Calu3 (cell line): ENCODE measurements at regions not wholly inside any gene's neighbourhood (a gene's known extent, or its start where the extent isn't known, plus 50 kb on each side); places are given as distances from the start of the nearest gene placed in this dataset.
"Not testable (repeated sequence)": the region's sequence is repeated elsewhere in the genome, so short reads cannot be mapped to it uniquely, and the experiment has no call there.

ENCODE experiments used
- BruUV-seq: library from RNA; stranded (reverse); fragments of 400-500 nt; replicated peaks from 2 replicates; lab custom pipeline; 2021; lab: Mats Ljungman, UMichigan
- CTCF ChIA-PET: fragments of 300-600 bp; sonication (Branson Sonifier 250); formaldehyde crosslinking; loops from one replicate; lab custom pipeline; 2022; ENCODE audit warnings: antibody characterized with exemption; lab: Charles Lee
- DNase-seq: peaks from one replicate; pipeline ENCODE4 v3.0.0; 2022
- H3K27ac Mint-ChIP-seq: one replicate; pipeline ENCODE4 v1.8.0; 2022; ENCODE audit warnings: mixed read lengths; ENCODE audit not compliant: unreplicated experiment
- H3K27me3 Mint-ChIP-seq: one replicate; pipeline ENCODE4 v1.8.0; 2022; ENCODE audit warnings: mixed read lengths; ENCODE audit not compliant: unreplicated experiment
- H3K36me3 Mint-ChIP-seq: one replicate; pipeline ENCODE4 v1.8.0; 2022; ENCODE audit warnings: mild to moderate bottlenecking, moderate library complexity, mixed read lengths; ENCODE audit not compliant: insufficient read depth, unreplicated experiment
- H3K4me1 Mint-ChIP-seq: one replicate; pipeline ENCODE4 v1.8.0; 2022; ENCODE audit warnings: mild to moderate bottlenecking, low read depth, mixed read lengths; ENCODE audit not compliant: unreplicated experiment
- H3K4me3 Mint-ChIP-seq: one replicate; pipeline ENCODE4 v1.8.0; 2022; ENCODE audit warnings: mild to moderate bottlenecking, low read depth, moderate library complexity, mixed read lengths; ENCODE audit not compliant: unreplicated experiment
- H3K9me3 Mint-ChIP-seq: one replicate; pipeline ENCODE4 v1.8.0; 2022; ENCODE audit warnings: low read depth, mixed read lengths; ENCODE audit not compliant: unreplicated experiment
- intact Hi-C: fragments of 100-400 bp; cut with micrococcal nuclease; formaldehyde crosslinking; loops from one replicate; pipeline ENCODE4 v1.10.0; 2022; ENCODE audit not compliant: unreplicated experiment
- TF ChIP-seq, protein P1 (sequence below): fragments of 200-600 bp; IDR thresholded peaks from one replicate; pipeline ENCODE4 v1.8.0; 2022; ENCODE audit warnings: antibody characterized with exemption; ENCODE audit not compliant: unreplicated experiment

DNA sequence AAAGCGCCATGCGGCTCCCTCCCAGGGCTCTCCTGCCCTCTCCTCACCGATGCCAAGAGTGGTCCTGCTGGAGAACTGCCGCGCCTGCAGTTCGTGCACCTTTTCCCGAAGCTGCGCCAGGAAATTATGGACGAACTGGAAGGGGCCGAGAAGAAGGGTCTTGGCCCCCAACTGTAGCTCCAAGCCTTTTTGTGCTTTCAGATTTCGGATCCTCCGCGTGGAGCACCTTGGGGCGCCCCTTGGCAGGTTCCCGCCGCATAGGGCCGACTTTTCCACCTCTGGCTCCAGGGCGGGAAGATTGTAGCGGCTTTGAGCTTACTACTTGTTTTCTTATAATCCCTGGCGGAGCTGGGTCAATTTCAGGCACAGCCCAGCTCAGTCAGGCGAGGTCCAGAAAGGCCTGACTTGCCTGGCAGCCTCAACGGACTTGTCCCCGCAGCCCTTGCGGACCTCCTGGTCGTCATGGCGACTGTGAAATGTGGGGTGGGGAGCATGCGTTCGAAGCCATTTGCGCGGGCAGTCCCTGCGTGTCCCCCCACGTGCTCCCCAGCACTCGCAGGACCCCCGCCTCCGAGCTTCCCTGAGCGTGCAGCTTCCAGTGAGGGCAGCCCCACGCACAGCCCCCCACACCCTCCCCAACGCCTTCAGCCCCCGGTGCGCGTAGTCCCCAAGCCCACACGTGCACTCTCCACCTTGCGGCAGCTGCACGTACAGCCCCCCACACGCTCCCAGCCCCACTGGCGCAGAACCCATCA is 129.9 kb downstream of the KBTBD2 start:
- no peaks in the 10 kb centered on the region for H3K27me3 Mint-ChIP-seq
- CTCF ChIA-PET = interaction anchor here (0.5 kb wide), 1 partner anchor 295 kb away, joined by 5 read pairs; no protein-coding TSS in a partner anchor
- H3K4me1 Mint-ChIP-seq = no peaks in the 10 kb centered on the region
- no peak overlapping the region for H3K4me3 Mint-ChIP-seq
- H3K36me3 Mint-ChIP-seq = no peaks in the 10 kb centered on the region
- no peak for DNase-seq
- no peaks in the 10 kb centered on the region for H3K9me3 Mint-ChIP-seq
- TF ChIP-seq, protein P1, sequence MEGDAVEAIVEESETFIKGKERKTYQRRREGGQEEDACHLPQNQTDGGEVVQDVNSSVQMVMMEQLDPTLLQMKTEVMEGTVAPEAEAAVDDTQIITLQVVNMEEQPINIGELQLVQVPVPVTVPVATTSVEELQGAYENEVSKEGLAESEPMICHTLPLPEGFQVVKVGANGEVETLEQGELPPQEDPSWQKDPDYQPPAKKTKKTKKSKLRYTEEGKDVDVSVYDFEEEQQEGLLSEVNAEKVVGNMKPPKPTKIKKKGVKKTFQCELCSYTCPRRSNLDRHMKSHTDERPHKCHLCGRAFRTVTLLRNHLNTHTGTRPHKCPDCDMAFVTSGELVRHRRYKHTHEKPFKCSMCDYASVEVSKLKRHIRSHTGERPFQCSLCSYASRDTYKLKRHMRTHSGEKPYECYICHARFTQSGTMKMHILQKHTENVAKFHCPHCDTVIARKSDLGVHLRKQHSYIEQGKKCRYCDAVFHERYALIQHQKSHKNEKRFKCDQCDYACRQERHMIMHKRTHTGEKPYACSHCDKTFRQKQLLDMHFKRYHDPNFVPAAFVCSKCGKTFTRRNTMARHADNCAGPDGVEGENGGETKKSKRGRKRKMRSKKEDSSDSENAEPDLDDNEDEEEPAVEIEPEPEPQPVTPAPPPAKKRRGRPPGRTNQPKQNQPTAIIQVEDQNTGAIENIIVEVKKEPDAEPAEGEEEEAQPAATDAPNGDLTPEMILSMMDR = no peak
- intact Hi-C loops = loop anchor here (10.0 kb wide), 1 partner anchor 293 kb away; no protein-coding TSS in a partner anchor
- H3K27ac Mint-ChIP-seq = no peak overlapping the region
- no TSS peak for BruUV-seq

DNA sequence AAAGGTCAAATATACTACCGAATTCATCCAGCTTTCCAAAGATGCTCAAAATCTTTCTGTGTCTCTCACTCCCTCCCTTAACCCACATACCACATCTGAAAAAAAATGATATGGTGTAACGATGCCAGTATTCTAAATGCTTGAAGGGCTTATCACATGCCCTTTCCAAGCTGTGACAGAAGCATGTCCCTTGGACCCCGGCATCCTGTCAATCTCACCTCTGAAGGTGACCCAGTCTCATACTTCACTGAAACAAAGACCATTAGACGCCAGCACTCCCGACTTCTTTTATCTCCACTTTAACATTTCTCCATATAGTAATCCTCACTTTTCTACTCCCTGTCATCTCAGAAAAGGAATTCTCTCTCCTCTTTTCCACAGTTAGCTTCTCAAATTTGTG is 130.8 kb downstream of the KBTBD2 start:
- intact Hi-C loops = loop anchor here (10.0 kb wide), 1 partner anchor 294 kb away; no protein-coding TSS in a partner anchor
- H3K36me3 Mint-ChIP-seq, CTCF ChIA-PET: not testable (repeated sequence)

DNA sequence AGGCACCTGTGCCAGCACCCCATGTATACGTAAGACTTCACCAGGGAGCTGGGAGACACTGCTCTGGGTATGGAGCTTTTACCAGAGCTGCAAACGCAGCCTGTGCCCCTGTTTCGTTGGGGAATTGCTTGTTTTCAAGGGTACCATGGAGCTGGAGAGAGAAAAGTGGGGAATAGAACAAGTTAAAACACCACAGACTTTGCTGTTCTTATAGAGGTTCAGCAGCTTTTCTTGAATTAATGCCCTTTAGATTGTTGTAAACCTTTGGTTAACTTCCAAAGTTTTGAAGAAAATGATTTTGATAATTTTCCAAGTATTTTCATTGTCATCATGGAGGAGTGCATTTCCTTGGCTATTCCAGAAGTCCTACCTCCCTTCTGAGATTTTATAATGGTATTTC is 131.7 kb downstream of the KBTBD2 start:
- not testable (repeated sequence) for BruUV-seq, H3K27me3 Mint-ChIP-seq, H3K9me3 Mint-ChIP-seq, H3K4me1 Mint-ChIP-seq, DNase-seq, H3K27ac Mint-ChIP-seq, H3K36me3 Mint-ChIP-seq, H3K4me3 Mint-ChIP-seq
- intact Hi-C loops = loop anchor here (10.0 kb wide), 1 partner anchor 295 kb away; no protein-coding TSS in a partner anchor
- CTCF ChIA-PET = interaction anchor here (0.6 kb wide), 1 partner anchor 344 kb away, joined by 3 read pairs; no protein-coding TSS in a partner anchor

More for the DNA sequence above, 130.8 kb downstream of the KBTBD2 start:
- DNase-seq, H3K27ac Mint-ChIP-seq, BruUV-seq, H3K27me3 Mint-ChIP-seq, H3K4me3 Mint-ChIP-seq, H3K9me3 Mint-ChIP-seq, H3K4me1 Mint-ChIP-seq: not testable (repeated sequence)

DNA sequence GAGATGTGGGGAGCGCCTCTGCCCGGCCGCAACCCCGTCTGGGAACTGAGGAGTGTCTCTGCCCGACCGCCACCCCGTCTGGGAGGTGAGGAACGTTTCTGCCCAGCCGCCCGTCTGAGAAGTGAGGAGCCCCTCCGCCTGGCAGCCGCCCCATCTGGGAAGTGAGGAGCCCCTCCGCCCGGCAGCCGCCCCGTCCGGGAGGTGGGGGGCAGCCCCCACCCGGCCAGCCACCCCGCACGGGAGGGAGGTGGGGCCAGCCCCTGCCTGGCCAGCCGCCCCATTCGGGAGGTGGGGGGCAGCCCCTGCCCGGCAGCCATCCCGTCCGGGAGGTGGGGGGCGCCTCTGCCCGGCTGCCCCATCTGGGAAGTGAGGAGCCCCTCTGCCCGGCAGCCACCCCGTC is 137.7 kb downstream of the KBTBD2 start:
- H3K9me3 Mint-ChIP-seq, H3K27ac Mint-ChIP-seq, CTCF ChIA-PET, H3K4me3 Mint-ChIP-seq, H3K4me1 Mint-ChIP-seq, BruUV-seq, H3K27me3 Mint-ChIP-seq, DNase-seq, H3K36me3 Mint-ChIP-seq, intact Hi-C loops: not testable (repeated sequence)

DNA sequence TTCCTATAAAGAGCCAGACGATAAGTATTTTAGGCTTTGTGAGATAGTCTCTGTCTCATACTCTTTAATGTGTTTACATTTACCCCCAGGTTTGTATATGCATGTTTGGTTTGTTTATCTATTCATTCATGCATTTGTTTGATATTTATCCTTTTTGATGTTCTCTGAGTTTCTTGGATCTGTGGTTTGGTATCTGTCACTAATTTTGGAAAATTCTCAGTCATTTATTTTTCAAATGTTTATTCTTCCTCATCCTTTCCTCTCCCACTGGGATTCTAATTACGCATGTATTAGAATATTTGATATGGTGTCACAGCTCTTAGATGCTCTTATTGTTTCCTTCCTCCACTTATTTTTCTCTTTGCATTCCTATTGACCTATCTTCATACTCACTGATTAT is 143.2 kb downstream of the KBTBD2 start:
- H3K27me3 Mint-ChIP-seq, H3K9me3 Mint-ChIP-seq, H3K27ac Mint-ChIP-seq, H3K4me1 Mint-ChIP-seq, CTCF ChIA-PET, BruUV-seq, H3K4me3 Mint-ChIP-seq, DNase-seq, H3K36me3 Mint-ChIP-seq, intact Hi-C loops: not testable (repeated sequence)

DNA sequence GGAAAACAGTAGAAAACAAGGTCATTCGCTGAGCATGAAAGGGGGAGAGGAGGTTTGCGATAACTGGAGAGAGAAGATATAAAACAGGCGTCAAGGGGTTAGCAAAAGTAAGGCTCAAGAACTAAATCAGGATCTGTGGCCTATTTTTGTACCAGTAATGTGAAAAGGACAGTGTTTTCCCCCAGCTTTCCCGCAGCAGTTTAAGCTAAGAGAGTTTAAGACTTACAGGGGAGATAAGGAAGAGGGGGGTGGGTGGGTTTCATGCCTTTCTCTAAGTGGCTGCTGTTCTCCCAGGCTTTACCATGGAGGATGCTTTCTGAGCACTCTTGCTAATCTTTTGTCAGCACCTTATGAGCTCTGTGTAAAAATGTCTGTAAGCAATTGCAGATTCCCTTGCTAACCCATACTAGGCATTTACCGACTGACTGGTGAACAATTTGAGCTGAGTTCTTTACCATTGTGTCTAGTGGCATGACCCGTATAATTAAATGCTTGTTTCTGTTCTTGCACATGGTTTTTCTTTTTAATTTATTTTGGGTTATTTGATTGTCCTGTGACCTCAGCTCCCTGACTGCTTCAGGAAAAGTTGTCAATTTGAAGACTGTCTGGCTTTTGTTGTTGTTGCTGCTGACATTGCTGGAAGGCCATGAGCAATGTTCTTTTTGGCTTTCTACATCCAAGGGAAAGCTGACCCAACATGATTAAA is 144.0 kb downstream of the KBTBD2 start:
- BruUV-seq, H3K9me3 Mint-ChIP-seq, H3K4me3 Mint-ChIP-seq, DNase-seq, CTCF ChIA-PET, H3K27ac Mint-ChIP-seq, intact Hi-C loops, H3K36me3 Mint-ChIP-seq, H3K4me1 Mint-ChIP-seq, H3K27me3 Mint-ChIP-seq: not testable (repeated sequence)

DNA sequence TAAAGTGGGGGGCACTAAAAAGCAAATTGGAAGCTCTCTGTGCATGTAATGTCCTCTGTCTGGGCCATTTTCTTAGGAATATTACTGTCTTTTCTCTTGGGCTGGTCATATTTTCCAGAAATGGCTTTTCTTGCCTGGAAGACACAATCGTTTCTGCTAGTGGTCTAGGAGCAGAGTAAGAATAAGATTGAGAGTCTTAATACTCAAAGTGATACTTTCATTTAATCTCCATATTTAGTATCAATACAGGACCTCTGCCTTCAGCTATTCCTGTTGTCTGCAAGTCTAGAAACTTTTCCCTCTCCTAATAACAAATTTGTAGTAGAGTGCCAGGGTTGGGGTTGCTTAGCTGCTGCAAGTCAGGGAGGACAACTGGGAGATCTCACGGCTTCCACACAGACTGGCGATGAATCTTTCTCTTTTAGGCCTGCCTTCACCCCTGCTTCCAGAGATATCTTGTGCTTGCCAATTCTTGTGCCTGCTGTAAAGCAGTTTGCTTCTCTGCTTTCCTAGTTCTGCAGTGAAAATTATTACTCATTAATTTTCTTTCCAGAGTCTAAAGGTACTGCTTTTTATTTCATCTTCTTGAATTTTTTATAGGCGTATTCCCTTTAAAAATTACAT is 149.6 kb downstream of the KBTBD2 start:
- intact Hi-C loops, H3K36me3 Mint-ChIP-seq, H3K9me3 Mint-ChIP-seq, H3K27ac Mint-ChIP-seq, CTCF ChIA-PET, BruUV-seq, DNase-seq, H3K27me3 Mint-ChIP-seq, H3K4me3 Mint-ChIP-seq, H3K4me1 Mint-ChIP-seq: not testable (repeated sequence)

DNA sequence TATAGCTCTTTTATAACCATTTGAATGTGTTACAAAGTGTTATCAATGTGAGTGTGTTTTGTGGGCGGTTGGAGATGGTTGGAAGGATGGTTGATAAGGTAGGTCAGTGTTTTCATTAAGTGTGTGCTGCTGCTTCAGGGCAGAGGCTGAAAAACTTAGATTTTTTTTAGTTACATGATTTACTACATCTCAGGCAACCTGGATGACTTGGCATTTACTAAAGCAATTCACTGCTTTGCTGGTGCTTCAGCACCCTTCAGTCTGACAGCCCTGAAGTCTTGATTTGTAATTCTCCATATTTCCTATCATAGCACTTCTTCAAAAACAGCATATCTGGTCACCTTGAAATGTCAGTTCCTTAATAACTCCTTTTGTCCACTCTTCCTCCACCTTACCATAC is 151.8 kb downstream of the KBTBD2 start:
- H3K36me3 Mint-ChIP-seq, CTCF ChIA-PET, H3K4me3 Mint-ChIP-seq, DNase-seq, H3K4me1 Mint-ChIP-seq, H3K27me3 Mint-ChIP-seq, intact Hi-C loops, BruUV-seq, H3K9me3 Mint-ChIP-seq, H3K27ac Mint-ChIP-seq: not testable (repeated sequence)
